Fibroblast of skin of left biceps (primary cell): ENCODE measurements at regions not wholly inside any gene's neighbourhood (a gene's known extent, or its start where the extent isn't known, plus 50 kb on each side); places are given as distances from the start of the nearest gene placed in this dataset.
"Not testable (repeated sequence)": the region's sequence is repeated elsewhere in the genome, so short reads cannot be mapped to it uniquely, and the experiment has no call there.

Experiments
- DNase-seq, 2 experiments: peaks; one replicate each; pipeline ENCODE4 v3.0.0-alpha.2; 2013; ENCODE audit warnings: low read depth in 2 of 2

- DNase-seq = no peak
These were observed 214.5 kb upstream of the PRSS1 start for GRCh38 chr7:142534726-142535122.

DNA sequence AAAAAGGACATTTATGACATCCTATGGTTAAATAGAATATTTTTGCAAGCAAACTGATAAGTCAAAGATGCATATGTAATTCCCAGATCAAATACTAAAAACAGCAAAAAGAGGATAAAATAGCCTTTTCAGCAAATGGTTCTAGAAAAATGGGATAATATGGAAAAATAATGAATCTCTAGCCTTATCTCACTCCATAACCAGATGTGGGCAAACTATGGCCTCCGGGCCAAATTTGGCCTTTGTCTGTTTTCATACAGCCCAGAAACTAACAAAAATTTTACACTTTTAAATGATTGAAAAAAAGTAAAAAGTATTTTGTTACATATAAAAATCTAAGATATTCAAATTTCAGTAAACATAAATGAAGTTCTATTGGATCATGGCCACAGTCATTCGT, 215.4 kb upstream of the PRSS1 start:
- no peak for DNase-seq

DNA sequence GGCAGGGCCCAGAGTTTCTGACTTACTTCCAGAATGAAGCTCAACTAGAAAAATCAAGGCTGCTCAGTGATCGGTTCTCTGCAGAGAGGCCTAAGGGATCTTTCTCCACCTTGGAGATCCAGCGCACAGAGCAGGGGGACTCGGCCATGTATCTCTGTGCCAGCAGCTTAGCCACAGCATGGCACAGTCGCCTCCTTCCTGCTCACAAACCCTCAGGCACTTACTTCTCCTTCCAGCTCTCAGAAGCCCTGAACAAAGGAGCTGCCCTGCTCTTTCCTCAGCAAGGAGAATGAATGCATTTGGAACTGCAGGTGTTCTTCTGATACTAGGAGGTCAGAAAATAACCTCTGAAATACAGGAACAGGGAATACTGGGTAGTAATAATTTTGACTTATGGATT, 219.7 kb upstream of the PRSS1 start:
- DNase-seq = no peak

DNA sequence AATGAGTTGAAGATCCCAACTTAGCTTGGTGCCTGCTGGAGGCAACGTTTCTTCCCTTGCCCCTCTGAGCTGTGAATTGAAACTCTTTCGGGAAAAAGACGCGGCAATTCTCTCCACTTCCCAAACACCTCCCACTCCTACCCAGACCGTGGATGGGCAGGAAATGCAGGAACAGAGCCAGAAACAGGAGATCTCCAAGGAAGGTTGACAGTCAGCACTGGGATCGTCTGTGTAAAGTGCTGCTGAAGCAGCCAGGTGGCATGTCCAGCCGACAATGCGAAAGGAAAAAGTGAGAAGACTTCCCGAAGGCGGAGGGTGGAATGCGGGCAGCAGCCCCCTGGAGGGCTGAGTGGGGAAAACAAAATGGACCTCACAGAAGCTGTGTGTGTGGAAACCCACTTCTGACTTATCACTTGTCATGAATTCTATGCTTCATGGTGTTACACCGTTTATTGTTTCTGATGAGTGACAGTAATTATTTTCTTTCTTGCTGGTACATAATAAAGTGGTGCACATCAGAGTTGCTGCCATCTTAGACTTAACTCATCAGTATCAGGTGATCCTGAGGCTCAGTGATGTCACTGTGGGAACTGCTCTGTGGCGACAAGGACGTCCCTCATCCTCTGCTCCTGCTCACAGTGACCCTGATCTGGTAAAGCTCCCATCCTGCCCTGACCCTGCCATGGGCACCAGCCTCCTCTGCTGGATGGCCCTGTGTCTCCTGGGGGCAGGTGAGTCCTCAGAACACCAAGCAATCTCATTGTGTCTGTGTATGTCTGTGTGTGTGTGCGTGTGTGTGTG, 220.5 kb upstream of the PRSS1 start:
- DNase-seq = no peak

GRCh38 chr7:142523821-142524460, 225.3 kb upstream of the PRSS1 start:
- DNase-seq = no peak

DNA sequence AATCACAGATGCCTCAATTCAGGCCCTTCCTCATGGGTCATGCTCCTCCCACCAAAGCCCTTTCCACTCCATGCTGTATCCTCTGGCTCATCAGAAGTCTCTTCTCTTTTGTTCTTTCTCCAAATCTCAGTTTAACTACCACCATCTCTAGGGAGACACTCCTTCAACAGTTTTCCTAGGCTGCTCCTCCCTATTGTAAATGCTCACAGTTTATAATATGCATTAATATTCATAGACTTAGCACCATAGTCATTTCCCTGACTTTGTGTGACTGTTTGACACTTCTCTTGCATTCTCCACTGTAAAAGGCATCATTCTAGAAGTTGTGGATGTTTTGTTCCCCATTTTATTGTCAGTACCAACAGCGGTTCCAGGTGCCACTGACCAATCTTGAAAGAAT, 226.5 kb upstream of the PRSS1 start:
- no peak for DNase-seq

GRCh38 chr7:142520885-142521284, 228.4 kb upstream of the PRSS1 start:
- not testable (repeated sequence) for DNase-seq

- not testable (repeated sequence) for DNase-seq
These were observed 228.8 kb upstream of the PRSS1 start for GRCh38 chr7:142520455-142520854.

DNA sequence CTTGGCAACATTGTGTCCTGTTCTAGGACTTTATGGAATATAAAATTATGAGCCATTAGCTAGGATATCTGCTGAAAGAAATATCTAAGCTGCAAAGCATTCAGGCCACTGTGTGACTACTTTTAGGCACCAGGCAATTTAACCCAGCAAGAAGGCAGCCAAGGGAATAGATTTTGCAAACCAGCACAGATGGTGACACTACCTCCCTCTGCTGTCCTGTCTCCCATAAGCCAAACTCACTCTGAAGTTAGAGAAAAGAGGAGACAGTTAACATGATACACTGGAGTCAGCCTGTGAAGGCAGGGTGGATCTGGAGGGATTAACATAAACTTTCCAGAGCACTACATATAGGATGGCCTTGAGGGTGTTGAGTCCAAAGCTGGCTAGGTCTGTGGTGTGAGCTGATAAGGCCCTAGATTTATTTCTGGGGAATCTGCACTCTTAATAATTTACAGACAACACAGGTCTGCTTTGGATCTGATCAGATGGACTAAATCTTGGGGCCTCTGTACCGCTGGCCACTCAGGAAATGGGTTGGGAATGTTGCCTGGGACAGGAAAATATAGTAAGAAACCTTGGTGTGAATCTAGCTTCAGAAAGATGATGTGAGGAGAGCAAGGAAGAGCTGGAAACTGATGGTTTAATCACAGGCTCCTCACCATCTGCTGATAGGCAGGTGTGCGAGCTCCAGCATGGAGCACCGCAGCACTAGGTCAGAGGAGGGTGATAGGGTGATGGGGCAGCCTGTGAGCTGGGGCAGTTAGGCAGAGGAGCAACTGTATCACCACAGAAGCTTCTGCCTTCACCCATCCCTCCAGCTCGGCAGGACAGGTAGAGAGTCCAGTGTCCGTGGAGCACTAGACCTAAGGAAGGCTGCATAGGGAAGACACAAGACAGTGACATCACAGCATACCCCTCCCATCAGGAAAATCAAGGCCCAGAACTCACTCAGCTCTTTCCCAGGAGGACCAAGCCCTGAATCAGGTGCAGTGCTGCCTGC, 229.9 kb upstream of the PRSS1 start:
- DNase-seq = no peak

DNA sequence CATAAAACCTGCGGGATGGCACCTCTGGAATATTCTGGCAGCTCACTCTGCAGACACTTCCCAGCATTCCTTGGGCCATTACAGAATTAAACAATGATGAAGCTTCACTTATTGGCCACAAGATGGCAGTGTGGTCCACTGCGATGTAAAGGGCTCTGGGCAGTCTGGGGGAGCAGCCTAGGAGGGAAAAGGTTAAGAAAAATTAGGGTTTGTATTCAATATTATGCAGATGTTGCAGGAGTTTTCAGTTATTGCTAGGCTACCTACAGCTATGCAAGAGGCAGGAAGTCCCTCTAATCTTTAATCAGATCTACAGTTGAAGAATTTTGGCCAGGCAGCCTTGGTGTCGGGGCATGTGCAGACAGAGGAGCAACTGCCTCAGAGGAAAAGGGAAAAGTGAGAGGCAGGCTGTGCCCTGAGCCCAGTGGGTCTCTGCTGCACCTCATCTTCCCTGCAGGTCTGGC, 233.2 kb upstream of the PRSS1 start:
- peak; percentile 36 to 39 for DNase-seq

DNA sequence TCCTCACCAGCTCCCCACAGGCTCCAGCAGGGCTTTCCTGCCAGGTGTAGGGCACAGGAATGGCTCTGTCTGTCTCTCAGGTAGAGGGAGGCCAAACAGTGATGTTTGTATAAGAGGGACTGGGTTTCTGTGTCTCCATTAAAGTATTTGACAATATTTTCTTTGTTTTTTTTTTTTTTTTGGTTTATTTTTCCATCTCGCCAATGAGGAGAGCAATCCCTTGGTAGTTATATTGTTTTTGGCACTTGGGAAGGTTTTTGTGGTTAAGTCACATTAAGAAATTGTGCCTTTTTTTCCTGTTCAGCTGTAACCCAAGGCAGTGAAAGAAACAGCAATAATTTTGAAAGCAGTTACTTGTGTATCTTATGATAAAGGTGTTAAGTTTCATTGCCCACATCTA, 234.6 kb upstream of the PRSS1 start:
- not testable (repeated sequence) for DNase-seq

DNA sequence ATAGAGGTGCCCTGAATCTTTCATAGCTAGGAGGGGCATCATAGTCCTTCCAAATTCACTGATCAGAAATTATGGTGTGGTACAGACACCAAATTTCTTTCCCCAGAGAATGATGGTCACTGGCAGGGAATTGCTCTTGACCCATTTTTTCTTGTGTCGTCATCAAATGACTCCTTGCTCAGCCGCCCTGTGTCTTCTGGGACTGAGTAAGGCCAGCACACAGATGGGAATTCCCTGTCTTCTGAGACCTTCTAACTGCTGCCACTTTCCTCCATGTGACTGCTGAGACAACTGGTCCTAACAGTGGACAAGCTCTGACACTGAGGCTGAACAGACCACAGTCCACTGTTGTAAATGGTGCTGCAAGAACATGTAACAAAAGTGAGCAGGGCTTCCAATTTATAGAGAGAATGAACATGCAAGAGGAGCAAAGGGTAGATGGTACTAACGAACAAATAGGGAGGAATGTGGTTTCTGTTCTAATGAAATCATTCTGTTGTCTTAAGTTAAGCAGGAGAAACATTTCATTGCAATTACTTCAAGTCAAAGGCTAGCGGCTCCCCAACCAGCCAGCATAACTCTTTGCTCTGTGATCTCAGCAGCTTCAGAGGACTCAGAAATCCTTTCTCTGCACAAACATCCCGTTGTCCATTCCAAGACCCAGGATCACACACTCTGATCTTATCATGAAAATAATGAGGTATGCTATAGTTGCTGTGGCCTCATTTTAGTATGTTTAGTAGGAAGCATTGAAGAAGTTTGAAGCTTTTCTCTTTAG, 235.9 kb upstream of the PRSS1 start:
- no peak for DNase-seq

DNA sequence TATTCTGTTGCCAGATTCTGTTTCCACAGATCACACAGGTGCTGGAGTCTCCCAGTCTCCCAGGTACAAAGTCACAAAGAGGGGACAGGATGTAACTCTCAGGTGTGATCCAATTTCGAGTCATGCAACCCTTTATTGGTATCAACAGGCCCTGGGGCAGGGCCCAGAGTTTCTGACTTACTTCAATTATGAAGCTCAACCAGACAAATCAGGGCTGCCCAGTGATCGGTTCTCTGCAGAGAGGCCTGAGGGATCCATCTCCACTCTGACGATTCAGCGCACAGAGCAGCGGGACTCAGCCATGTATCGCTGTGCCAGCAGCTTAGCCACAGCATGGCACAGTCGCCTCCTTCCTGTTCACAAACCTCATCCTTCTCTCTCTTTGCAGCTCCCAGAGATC, 237.5 kb upstream of the PRSS1 start:
- no peak for DNase-seq

- DNase-seq = no peak
These were observed 237.9 kb upstream of the PRSS1 start for GRCh38 chr7:142511374-142511773.

- DNase-seq = not testable (repeated sequence)
These were observed 240.0 kb upstream of the PRSS1 start for GRCh38 chr7:142509235-142509634.

GRCh38 chr7:142508251-142508650, 241.0 kb upstream of the PRSS1 start:
- no peak for DNase-seq

DNA sequence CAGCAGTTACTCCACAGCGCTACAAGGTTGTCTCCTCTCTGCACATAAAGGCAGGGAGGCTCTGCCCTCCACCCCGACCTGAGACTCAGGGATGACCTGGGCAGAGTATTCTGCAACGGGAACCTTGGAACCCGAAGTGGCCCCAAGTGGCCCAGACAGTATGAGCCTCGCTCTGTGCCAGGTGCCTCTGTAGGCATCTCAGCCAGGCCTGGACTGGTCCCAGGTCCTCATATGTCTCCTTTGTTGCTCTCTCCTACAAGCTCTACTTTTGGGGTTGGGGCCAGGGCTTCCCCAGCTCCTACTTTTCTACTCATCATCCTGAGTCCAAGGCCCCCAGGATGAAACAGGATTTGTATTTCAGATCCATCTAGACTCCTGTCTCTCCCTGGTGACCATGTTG, 241.5 kb upstream of the PRSS1 start:
- no peak for DNase-seq

GRCh38 chr7:142507066-142507465, 242.2 kb upstream of the PRSS1 start:
- not testable (repeated sequence) for DNase-seq

- no peak for DNase-seq
These were observed 242.7 kb upstream of the PRSS1 start for GRCh38 chr7:142506601-142507000.

GRCh38 chr7:142503949-142504348, 245.3 kb upstream of the PRSS1 start:
- not testable (repeated sequence) for DNase-seq

- no peak for DNase-seq
These were observed 245.2 kb upstream of the PRSS58 start for GRCh38 chr7:142503036-142503435.
